GM21786 (cell line): ENCODE measurements at regions not wholly inside any gene's neighbourhood (a gene's known extent, or its start where the extent isn't known, plus 50 kb on each side); places are given as distances from the start of the nearest gene placed in this dataset.
A peak's percentile ranks its signal among the peaks of the same experiment; 100 is the strongest.

Experiments used
- ATAC-seq: cut with Tn5 transposase; IDR thresholded peaks from one replicate; pipeline ENCODE4 v1.9.1; 2021; ENCODE audit not compliant: unreplicated experiment

DNA sequence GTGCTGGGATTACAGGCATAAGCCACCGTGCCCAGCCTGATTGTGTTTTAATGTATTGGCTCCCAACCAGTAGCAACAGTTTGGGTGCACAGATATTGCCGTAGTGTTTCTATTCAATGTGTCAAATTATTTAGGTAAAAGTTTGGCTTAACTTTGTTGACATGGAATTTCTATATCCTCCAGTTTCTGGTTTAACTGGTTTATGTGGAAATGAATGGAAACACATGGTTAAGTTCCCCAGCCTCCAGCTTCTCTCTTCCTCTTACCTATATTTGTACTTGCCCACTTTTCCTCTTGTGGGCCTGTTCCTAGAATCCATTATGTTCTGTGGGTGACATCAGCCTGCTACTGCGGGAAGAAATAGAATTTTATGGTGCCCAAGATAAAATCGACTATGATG is 53.9 kb upstream of the ESR1 start:
- ATAC-seq = no peak

DNA sequence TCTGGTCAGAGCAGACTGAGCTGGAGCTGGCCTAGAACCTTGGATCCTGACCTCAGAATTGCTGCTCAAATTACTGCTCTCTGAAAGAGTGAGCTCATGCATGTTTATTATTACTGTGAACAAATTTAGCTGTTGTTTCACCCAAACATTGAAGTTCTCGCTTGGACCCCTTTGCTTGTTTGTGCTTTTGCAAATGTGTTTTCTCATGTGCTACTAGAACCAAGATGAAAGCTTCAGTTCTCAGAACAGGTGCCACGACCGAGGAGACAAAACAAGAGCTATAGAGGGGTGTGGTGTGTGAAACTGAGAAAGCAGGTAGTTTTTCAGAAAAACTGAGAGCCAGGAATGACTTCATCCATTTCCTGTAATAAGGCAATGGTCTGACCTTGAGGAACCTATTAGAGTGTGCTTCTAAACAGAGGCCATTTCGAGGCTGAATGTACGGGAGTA is 50.0 kb upstream of the ESR1 start:
- peak; percentile 98 for ATAC-seq
